ENCODE measurements at regions not wholly inside any gene's neighbourhood (a gene's known extent, or its start where the extent isn't known, plus 50 kb on each side); places are given as distances from the start of the nearest gene placed in this dataset.

DNA sequence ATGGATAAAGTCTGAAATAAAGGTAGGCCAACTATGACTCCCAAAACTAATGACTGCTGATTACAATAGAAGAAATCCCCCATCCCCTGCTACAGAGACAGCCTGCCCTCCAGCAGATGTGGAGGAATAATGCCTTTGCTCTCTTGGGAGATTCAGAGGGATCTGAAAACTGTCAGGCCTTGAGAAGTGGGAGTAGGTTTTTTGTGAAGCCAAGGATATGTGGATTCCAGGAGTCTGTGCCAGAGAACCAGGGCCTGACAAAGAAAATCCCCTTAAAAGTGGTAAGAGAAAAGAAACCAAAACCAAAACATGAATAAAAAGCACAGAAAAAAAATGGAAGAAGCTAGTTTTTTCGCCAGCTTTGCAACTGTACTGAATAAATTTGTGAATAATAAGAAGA lies 397.6 kb downstream of the ZNF521 start:
- DNase-seq, result no peak

DNA sequence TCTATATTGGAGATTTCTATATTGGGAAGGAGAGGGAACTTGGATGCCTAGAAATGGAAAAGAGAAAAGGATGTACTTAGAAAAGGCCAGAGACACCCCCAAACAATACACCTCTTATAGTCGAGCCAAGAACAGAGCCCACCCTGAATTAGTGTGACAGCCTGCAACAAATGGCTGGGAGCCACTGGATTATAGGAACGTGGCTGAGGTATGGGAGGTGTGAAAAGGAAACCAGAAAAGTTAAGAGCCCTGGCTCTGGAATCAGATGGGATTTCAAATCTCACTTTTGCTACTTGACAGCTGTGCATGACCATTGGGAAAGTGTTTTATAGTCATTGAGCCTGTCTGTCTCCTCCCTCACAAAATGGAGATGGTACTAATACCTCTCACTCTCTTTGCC lies 394.0 kb downstream of the ZNF521 start:
- no peak for DNase-seq

DNA sequence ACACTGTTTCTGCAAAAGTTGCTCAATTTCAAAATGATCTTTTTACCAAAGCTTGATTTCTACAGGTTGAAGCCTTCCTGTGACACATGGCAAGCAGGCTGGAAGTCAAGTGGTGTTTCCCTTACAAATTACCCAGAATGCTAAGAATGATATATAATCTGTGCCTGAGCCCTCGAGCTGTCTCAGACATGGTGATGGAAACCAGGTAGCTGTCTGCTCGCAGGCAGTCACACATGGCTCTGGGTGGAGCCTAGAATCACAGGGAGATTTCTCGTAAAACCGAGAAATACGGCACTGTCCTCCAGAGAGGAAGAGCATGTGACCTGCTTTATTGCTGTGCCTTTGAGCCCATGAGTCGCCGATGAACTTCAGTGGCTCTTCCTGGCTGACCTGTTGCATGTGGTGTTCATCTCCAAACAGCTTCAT lies 392.9 kb downstream of the ZNF521 start:
- DNase-seq, result no peak

DNA sequence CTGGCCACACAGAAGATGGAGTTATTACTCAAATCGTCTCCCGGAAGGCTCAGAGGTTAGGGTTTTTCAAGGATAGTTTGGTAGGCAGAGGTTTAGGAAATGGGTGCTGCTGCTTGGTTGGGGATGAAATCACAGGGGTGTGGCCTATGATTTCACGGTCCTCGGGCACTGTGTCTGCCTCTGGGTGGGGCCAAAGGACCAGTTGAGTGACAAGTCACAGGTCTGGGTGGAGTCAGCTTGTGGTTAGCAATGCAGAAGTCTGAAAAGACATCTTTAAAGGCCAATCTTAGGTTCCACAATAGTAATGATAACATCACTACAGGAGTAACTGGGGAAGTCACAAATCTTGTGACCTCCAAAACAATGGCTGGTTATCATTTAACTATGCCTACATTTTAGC lies 387.8 kb downstream of the ZNF521 start:
- DNase-seq, result no peak

DNA sequence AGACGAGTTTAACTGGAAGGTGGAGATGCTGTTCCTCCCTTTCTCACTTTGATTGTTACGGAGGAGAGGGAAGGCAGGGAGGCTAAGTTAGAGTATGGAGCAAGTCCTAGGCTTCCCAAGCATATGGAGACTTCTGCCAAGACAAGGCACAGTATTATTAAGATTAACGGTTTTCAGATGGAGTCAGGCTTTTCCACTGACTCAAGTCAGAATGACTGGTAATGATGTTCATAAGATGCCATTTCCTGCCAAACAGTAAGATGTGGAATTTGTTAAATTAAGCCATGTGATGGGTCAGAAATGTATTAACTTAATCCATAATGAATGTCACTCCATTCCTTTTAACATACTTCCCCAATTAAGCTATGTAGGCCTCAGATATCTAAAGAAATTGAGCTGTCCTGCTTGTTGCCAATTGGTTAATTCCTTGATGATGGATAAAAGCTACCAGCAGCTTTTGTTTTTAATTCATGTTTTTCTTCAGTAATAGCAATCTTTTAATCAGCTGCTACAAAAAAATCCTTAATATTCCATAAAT lies 383.7 kb downstream of the ZNF521 start:
- DNase-seq, result no peak

DNA sequence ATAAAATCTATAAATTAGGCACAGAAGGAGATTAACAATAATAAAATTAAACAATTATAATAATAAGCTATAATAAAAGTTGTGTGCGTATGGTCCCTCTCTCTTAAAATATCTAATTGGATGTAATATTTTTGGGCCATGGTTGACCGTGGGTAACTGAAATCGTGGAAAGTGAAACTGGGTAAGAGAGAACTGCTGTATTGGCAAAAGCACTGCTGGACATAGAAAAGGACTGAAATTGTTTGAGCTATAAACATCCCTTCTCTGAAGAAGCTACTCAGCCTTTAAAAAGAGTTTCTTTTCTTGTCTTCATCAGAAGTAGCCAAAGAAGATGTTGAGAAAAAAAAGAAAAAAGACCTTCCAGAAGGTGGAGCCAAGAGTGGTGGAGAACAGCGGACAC lies 379.4 kb downstream of the ZNF521 start:
- DNase-seq, result no peak

DNA sequence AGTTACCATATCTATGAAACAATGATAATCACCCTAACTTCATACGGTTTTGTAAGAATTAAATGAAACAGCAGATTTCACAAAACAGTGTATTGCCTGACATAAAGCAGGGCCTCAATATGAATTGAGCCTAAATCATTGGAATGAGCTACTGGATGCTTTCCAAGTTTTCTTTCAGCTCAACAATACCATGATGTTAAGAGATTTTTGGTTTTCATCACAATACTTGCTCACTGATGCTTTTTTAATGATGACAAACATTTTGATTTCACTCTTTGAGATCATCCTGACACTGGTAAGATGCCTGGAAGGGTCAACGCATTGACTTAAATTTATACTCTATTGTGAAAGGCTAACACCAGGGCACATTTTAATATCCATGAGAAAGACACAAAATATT lies 377.5 kb downstream of the ZNF521 start:
- DNase-seq, result no peak

DNA sequence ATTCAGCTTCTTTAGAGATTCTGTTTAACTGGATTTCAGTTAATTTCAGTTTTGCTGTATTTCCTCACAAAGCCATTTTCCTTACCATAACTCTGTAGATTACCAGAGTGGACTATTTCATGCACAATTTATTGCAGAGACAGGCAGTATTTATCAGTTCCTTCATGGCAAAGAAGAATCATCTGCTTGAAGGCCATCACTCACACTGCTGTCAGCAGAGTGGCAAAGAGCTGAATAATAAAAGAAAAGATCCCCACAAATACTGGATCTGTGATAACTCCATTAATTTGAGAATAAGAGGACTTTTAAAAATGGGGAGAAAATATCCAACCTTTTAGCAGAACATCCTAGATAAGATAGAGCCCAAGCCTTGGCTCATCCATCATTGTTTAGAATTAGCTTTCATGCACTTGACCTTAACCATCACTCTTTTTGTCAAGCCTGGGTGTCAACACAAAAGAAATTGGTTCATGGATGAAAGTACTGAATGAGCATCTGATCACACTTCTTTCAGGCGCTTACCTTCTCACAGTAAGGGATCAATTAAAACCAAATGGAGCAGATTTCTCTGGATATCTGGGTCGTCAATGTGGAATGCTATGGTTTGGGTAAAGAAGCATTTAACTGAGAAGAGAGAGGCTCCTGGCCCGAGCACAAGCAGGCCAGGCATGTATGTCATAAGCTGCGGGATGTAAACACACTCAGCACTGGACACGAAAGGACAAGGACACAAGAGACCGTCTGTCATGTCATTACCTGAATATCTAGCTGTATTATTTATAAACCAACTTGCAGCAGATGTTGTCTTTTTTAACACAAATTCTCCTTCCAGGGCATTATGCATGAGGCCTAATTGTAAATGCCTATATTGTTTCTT lies 376.2 kb downstream of the ZNF521 start:
- no peak for DNase-seq

DNA sequence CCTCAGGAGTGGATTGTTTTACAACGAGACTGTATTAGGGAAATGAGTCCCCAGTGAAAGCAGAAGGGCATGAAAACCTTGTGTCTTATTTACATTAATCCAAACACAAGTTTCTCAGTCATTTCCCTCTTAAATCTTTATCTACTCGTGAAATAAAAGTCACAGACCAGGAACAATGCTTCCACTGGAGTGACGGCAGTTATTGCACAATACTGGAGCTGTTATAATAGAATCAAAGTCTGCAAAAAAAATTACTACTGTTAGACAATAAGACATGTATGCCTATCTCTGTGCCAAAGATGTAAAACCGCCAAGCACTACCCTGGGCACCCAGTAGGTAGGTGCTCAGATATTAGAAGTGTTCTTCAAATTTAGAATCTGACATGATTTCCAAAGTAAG lies 375.5 kb downstream of the ZNF521 start:
- DNase-seq, result no peak

DNA sequence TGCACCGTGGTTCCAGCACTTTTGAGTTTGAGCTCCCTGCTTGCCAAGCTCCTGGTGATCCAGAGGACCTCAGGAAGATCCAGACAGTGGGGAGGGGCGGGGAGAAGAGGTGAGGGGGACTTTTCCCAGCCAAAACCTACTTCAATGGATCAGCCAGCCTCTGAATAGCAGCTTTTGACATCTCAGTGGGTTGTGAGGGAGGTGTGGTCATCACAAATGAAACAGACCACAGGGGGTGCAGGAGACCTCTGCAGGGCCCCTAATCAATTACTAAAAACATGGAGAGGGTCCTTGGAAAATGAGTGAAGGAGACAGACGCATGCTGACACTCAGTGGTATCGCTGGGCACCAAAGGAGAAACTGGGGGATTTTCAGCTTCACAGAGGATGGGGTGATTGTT lies 372.7 kb downstream of the ZNF521 start:
- DNase-seq, result no peak

DNA sequence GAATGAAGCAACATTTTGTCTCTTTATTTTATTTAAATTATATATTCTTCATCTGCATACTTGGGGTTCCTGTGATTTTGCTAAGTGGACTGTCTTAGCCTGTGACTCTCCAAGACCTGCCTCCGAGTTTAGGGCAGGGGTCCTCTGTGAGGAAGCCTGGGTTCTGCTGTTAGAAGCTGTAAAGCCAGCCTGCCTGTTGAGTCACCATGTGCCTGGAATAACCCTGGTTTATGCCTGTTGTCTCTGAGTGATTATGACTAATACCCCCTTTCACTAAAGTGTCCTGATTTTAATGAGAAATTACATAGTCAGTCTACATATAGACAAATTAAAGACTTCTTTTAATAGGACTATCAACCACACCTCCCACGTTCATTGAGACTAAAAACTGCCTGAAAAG lies 369.1 kb downstream of the ZNF521 start:
- DNase-seq, result no peak

DNA sequence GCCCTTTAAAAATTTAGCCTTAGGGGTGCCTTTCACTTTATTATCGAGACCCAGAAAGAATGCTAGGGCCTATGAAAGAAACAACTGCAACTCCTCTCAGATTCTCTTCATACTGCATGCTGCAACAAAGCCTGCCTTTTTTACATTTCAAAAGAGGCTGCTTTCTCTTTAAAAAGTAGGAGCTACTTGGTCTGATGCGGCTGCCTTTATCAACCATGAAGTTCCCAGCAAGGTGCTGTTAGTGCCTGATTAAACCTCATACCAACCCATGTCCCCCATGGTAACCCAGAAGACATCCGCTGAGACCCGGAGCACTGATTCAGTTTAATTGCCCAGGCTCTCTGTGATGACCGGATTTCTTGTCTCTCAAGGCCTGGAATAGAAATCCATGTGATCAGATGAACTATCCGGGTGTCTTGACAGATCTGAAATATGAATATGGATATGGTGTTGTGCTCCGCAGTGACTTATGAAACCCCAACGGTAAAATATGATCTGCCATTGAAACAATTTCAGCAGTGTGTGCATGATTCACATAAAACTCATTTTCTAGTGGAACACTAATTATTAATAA lies 368.3 kb downstream of the ZNF521 start:
- DNase-seq, result no peak

DNA sequence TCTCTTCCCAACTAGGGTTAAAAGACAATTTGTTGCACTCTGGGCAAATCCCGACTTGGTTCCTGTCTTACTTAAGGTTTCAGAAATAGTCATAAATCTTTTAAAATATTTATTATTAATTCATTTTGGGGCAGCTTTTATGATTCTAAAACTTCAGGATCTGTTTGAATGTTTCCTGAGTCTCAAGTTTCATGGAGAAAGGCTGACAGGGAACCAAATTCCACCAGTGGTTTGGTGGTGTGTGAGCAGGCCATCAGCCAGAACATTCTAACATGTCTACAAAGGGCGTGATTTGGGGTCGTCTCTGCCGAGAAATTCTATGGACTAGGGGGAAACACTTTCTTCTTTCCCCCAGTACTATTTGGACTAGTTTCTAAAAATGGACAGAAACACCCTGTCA lies 366.4 kb downstream of the ZNF521 start:
- no peak for DNase-seq

DNA sequence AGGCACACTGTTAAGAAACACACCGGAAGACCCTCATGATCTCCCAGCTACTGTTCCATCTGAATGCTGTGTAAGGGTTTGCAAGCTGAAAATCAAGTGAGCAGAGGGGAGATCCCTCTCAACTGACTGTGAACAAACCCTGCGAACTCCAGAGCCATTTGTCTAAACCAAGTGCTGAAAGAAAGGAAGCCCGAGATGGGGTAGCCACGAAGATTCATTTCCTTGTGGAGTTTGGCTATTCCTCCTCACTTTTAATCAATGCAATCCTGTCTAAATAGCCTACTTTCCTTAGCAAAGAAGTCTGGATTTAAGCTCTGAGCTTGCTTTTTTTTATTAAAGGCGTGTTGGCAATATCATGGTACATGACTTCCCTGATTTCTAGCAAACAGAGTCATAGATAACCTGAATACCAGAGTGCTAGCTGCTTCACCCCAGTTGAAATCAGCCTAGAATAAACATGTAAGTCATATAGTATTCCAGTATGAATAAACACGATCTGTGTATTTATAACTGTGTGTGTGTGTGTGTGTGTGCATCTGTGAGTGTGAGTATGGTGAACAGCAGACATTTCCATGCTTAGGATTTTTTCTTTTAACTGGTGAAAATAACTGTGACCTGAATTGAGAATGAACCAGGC lies 365.2 kb downstream of the ZNF521 start:
- DNase-seq, result no peak

DNA sequence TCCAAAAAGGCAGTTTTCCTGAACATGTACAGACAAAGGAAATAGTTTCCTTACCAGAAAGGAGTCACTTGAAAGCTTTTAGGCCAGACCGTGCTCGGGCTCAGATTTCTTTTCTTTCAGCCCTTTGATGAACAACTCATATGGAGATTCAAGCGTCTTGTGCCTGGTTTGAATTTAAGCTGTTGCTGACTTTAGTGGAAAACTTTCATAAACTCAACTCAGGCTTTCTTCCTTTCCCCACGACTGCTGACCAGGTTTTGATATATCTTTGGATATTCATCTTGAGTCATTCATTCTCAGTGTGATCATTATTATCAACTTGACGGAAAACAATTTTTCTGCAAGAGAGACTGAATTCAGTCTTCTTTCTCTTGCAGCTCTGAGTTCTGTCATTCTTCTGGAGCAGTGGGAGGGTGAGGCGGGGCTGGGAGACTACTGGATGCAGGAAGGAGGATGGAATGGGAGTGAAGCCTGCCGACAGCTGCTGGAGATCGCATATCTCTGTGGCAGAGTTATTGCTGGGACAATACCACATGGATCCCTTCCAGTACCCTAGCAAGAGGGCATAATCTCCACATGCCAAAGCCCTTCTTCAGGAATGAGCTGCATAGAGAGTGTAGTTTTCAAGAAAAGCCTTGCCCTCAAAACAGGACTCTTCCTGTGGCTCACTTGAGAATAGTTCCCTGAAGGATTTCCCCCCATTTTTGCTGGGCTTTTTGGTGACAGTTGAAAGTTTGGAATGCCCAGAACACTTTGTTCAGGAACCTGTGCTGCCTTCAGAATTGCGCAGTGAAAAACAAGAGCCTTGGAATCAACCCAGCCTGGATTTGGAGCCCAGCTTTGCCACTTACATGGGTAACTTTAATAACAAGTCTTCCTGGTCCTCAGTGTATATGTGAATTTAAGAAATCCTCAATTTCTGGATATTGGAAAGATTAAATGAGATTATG lies 364.4 kb downstream of the ZNF521 start:
- DNase-seq, result no peak

DNA sequence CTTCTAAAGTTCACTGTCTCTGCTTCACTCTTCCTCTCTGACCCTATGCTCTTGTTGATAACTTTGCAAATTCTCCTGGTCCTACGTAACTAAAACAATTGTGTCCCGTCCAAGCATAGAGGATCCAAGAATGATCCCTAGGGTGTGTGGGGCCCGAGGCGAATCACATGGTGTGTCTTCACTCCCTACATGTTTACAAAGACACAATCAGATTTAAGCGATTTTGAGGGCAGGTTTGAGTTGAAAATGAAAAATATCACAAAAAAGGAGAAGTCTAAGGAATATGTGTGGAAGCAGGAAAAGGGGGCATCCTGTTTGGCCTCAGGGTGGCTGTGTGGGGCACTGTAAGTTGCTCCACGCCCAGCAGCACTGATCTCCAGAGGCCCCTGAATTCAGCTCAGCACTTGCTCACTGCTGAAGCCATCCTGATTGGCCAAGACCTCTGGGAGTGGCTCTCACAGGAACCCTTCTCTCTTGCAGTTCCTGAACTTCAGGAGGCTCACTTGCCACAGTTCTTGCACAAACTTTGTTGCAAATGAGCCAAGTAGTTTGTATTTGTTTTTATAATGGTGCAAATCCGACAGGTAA lies 363.6 kb downstream of the ZNF521 start:
- DNase-seq, result no peak

DNA sequence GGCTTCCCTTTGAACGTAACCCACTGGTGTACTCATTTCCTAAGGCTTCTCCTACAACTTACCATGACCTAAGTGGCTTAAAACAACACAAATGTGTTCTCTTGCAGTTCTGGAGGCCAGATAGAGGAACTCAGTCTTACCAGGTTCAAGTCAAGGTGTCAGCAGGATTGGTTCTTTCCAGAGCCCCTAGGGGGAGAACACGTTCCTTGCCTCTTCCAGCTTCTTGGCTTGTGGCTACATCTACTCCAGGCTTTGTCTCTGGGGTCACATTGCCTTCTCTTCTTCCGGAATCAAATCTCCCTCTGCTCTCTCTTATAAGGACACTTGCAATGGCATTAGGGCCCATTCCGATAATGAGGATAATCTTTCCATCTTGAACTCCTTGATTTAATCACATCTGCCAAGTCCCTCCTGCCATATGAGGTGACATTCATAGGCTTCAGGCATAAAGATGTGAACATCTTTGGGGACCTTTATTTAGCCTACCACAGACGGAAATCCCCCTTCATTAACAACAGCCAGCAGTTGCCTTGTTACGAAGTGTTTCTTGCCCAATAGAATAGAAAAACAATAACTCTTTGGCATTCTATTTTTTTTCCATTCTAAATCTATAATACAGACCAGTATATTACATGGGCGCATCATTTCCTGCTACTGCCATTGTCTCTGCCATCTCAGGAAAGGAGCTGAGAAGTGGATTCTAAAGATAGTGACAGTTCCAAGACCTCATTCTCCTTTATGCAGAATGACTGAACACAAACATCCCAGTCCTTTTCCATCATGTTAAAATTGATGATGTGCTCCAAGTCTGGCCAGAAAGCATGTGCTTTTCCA lies 362.0 kb downstream of the ZNF521 start:
- no peak for DNase-seq

DNA sequence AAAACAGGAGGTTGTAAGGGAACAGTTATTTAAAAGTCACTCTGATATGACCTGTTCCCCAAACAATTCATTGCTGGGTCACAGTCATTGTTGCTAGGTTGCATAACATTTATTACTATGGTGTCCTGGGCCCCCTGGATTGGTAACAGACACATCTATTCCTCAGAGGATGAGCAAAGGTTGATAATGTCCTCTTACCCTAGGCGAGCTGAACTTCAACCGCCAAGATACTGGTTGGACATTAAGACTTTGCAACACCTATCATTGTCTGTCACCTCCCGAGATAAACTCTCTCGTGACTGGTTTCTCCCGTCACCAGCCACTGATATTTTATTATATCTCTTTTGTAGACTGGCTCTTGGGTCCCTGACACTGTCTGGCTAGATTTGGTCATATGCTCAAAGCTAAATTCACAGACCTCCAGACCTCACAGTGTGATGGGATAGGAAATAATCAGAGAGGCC lies 361.3 kb downstream of the ZNF521 start:
- DNase-seq, result no peak

DNA sequence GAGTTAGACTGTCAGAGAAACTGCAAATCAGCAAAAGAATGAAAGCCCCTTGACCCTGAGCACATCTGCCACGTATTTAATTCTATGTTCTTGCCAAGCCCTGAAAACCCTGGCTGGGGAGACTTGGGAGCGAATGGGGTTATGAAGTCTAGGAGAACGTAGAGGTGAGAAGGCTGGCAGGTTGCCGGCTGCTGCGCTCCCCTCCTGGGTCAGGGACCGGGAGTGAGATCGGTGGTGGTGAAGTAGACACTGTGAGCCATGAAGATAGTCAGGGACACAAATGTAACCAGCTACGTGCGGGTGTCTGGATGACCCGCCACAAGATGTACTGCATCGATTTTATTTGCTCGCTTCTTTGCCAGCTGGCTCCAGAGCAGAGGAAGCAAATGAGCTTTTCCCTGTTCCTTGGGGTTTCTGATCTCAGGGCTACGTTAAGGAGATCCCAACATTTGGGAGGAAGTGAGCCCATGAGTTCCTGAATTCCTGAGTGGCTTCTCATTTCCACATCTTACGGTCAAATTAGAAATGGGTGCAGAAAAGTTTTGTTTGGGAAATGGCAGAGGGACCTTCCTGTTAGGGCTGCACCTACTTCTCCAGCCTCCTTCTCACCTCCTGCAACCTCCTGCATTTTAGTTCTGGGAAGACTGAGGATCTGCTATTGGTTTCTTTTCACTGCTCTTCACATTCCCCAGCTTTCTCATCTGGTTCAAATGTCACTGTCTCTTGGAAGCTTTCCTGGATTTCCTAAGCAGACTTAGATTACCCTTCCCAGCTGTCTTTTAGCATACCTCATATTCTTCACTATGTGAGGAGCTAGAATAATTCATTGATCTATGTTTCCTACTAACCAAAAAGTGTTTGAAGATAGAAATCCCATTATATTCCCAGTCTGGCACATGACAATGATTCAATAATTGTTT lies 360.6 kb downstream of the ZNF521 start:
- DNase-seq, result no peak

DNA sequence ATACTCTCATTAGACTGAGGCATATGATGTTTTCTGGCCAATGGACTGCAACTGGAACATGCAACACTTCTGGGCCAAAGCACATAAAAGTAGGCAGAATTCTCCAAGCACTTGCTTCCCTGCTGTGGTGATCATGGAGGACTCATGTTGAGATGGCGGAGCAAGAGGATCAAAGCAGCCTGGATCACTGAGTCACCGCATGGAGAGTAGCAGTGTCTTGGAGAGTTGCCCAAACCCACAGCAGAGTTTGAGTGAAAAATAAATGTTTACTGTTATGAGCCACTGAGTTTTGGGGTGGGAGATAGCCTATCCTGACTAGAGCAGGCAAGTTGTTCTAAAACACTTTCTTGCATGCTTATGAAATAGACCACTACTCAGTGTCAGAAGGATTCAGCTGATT lies 359.5 kb downstream of the ZNF521 start:
- DNase-seq, result no peak

All from NCI-H2081 treated with DMSO at 0.1 percent for 48 hours (cell line).